ENCODE measurements at regions not wholly inside any gene's neighbourhood (a gene's known extent, or its start where the extent isn't known, plus 50 kb on each side); places are given as distances from the start of the nearest gene placed in this dataset.

DNA sequence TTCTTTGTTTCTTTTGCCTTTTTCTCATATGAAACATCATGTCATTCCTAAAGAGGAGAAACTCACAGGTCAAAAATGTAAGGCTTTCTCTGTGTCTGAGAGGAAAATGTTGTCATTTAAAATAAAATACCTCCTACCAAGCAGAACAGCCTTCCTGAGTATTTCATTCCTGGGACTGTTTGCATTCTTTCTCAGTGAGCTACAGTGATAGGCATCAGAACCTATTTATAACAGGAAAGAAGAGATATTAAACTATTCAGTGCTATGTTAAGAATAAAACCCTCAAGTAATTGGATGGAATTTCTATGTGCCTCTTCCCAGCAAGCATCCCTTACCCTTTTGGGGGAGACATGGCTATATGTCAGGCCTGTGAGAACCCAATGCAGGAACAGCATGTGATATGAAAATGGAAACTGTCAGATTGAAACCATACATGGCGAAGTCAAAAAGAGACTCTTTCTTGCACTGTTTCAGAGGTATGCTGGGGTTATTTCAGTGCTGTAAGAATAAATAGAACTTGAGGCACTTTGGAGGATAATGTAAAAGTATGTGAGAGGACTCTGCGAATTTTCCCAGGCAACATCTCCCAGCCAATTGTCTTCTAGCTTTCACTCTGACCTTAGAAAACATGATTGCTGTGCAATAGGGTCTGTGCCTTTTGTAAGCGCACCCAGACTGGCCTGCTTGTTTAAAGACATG, 133.8 kb upstream of the CCN2 start:
- Mint-ChIP-seq H3K4me3 (ENCODE audit: unreplicated experiment) (no peak overlapping the region), H3K9me3 (ENCODE audit: unreplicated experiment) (no peaks in the 10 kb centered on the region), H3K4me1 (ENCODE audit: insufficient read depth, unreplicated experiment) (no peaks in the 10 kb centered on the region), H3K36me3 (ENCODE audit: insufficient read depth, unreplicated experiment) (no peaks in the 10 kb centered on the region), H3K27ac (ENCODE audit: low read depth, unreplicated experiment) (peak overlapping the region; percentile 9), H3K27me3 (ENCODE audit: insufficient read depth, unreplicated experiment) (no peaks in the 10 kb centered on the region)
- CTCF ChIA-PET = no interaction called here
- DNase-seq (ENCODE audit: unreplicated experiment) = no peak
- TF ChIP-seq, protein P1, sequence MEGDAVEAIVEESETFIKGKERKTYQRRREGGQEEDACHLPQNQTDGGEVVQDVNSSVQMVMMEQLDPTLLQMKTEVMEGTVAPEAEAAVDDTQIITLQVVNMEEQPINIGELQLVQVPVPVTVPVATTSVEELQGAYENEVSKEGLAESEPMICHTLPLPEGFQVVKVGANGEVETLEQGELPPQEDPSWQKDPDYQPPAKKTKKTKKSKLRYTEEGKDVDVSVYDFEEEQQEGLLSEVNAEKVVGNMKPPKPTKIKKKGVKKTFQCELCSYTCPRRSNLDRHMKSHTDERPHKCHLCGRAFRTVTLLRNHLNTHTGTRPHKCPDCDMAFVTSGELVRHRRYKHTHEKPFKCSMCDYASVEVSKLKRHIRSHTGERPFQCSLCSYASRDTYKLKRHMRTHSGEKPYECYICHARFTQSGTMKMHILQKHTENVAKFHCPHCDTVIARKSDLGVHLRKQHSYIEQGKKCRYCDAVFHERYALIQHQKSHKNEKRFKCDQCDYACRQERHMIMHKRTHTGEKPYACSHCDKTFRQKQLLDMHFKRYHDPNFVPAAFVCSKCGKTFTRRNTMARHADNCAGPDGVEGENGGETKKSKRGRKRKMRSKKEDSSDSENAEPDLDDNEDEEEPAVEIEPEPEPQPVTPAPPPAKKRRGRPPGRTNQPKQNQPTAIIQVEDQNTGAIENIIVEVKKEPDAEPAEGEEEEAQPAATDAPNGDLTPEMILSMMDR (IDR thresholded peaks at IDR 0.05; ENCODE audit: unreplicated experiment) = no peak
- intact Hi-C loops (cut with micrococcal nuclease) = no loop called here
- BruUV-seq (replicated peaks) = no TSS peak
- POLR2A ChIA-PET = no interaction called here

GRCh38 chr6:132082421-132082820, 131.2 kb upstream of the CCN2 start:
- no TSS peak for BruUV-seq (replicated peaks)
- no peak for DNase-seq (ENCODE audit: unreplicated experiment)
- CTCF ChIA-PET = no interaction called here
- no peaks in the 10 kb centered on the region for H3K36me3 Mint-ChIP-seq (ENCODE audit: insufficient read depth, unreplicated experiment)
- intact Hi-C loops (cut with micrococcal nuclease) = no loop called here
- no peak overlapping the region for H3K4me3 Mint-ChIP-seq (ENCODE audit: unreplicated experiment)
- H3K27ac Mint-ChIP-seq (ENCODE audit: low read depth, unreplicated experiment) = no peak overlapping the region
- no peaks in the 10 kb centered on the region for H3K27me3 Mint-ChIP-seq (ENCODE audit: insufficient read depth, unreplicated experiment)
- POLR2A ChIA-PET = interaction anchor here (1.5 kb wide), 1 partner anchor 16 kb away, joined by 3 read pairs; no protein-coding TSS in a partner anchor
- H3K9me3 Mint-ChIP-seq (ENCODE audit: unreplicated experiment) = no peaks in the 10 kb centered on the region
- no peaks in the 10 kb centered on the region for H3K4me1 Mint-ChIP-seq (ENCODE audit: insufficient read depth, unreplicated experiment)
- TF ChIP-seq, protein P1 (IDR thresholded peaks at IDR 0.05; ENCODE audit: unreplicated experiment) = no peak

DNA sequence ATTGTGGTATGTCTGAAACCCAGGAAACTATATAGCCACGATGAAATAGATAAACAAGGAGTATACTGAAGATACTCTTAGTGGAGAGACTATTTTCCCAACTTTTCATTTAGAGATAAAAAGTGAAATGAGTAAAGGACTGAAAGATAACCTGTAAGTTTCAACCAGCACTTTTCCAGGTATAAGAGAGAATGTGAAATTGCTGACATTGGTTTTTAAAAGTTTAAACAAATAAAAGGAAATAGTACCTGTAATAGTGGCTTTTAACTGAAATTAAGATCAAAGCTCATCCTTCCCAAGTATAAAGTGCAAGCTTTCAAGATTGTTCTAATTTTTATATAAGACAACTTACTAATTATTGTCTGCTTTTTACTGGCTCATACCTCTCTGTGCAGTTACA, 130.2 kb upstream of the CCN2 start:
- no peaks in the 10 kb centered on the region for H3K4me1 Mint-ChIP-seq (ENCODE audit: insufficient read depth, unreplicated experiment)
- ChIA-PET CTCF (no interaction called here), POLR2A (interaction anchor here (1.5 kb wide), 1 partner anchor 14 kb away, joined by 3 read pairs; no protein-coding TSS in a partner anchor)
- H3K27ac Mint-ChIP-seq (ENCODE audit: low read depth, unreplicated experiment) = no peak overlapping the region
- intact Hi-C loops (cut with micrococcal nuclease) = no loop called here
- TF ChIP-seq, protein P1 (IDR thresholded peaks at IDR 0.05; ENCODE audit: unreplicated experiment) = no peak
- H3K36me3 Mint-ChIP-seq (ENCODE audit: insufficient read depth, unreplicated experiment) = no peaks in the 10 kb centered on the region
- H3K4me3 Mint-ChIP-seq (ENCODE audit: unreplicated experiment) = no peak overlapping the region
- no TSS peak for BruUV-seq (replicated peaks)
- no peak for DNase-seq (ENCODE audit: unreplicated experiment)
- H3K27me3 Mint-ChIP-seq (ENCODE audit: insufficient read depth, unreplicated experiment) = no peaks in the 10 kb centered on the region
- no peaks in the 10 kb centered on the region for H3K9me3 Mint-ChIP-seq (ENCODE audit: unreplicated experiment)

DNA sequence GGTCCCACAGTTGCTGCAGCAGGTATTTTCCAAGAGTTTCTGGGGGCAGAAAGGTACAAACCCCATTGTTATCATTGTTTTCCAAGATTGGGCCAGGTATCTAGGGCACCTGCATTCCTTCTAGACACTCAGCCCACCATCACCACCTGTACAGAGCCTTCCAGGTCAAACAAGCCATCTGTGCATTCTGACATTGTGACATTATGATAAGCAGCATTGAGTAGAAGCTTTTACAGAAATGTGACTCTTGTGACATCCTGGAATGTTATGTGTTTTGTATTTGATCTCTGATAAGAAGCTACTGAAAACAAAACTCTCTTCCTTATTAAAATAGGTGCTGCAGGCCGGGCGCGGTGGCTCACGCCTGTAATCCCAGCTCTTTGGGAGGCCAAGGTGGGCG, 128.1 kb upstream of the CCN2 start:
- H3K27ac Mint-ChIP-seq (ENCODE audit: low read depth, unreplicated experiment) = no peak overlapping the region
- TF ChIP-seq, protein P1 (IDR thresholded peaks at IDR 0.05; ENCODE audit: unreplicated experiment) = no peak
- DNase-seq (ENCODE audit: unreplicated experiment) = no peak
- no peaks in the 10 kb centered on the region for H3K27me3 Mint-ChIP-seq (ENCODE audit: insufficient read depth, unreplicated experiment)
- H3K9me3 Mint-ChIP-seq (ENCODE audit: unreplicated experiment) = no peaks in the 10 kb centered on the region
- CTCF ChIA-PET = no interaction called here
- no peaks in the 10 kb centered on the region for H3K36me3 Mint-ChIP-seq (ENCODE audit: insufficient read depth, unreplicated experiment)
- no peaks in the 10 kb centered on the region for H3K4me1 Mint-ChIP-seq (ENCODE audit: insufficient read depth, unreplicated experiment)
- no TSS peak for BruUV-seq (replicated peaks)
- POLR2A ChIA-PET = no interaction called here
- intact Hi-C loops (cut with micrococcal nuclease) = no loop called here
- H3K4me3 Mint-ChIP-seq (ENCODE audit: unreplicated experiment) = no peak overlapping the region
